ENCODE measurements at regions not wholly inside any gene's neighbourhood (a gene's known extent, or its start where the extent isn't known, plus 50 kb on each side); places are given as distances from the start of the nearest gene placed in this dataset.

- Histone ChIP-seq H3K4me3 (no peak overlapping the region), H3K27ac (no peak overlapping the region), H3K4me2 (no peak overlapping the region), H3K9ac (no peak overlapping the region), H3K27me3 (no peaks in the 10 kb centered on the region), H3K9me3 (no peaks in the 10 kb centered on the region), H3K4me1 (peaks cover 6% of the 10 kb centered on the region; the same call in 1 of the 2 replicates), H4K20me1 (no peaks in the 10 kb centered on the region), H3K36me3 (no peaks in the 10 kb centered on the region)
- no peak for TF ChIP-seq Cebpa-rat (IDR thresholded peaks at IDR 0.05)
Measured at GRCh38 chr5:68352166-68352565, 136.6 kb downstream of the PIK3R1 start.

- TF ChIP-seq Cebpa-rat (IDR thresholded peaks at IDR 0.05): no peak
- H3K9ac ChIP-seq: no peak overlapping the region
- H3K4me3 ChIP-seq: no peak overlapping the region
- H3K27me3 ChIP-seq: no peaks in the 10 kb centered on the region
- H3K9me3 ChIP-seq: no peaks in the 10 kb centered on the region
- H4K20me1 ChIP-seq: no peaks in the 10 kb centered on the region
- H3K27ac ChIP-seq: no peak overlapping the region
- peaks cover 6% of the 10 kb centered on the region; the same call in 1 of the 2 replicates for H3K4me1 ChIP-seq
- H3K4me2 ChIP-seq: no peak overlapping the region
- no peaks in the 10 kb centered on the region for H3K36me3 ChIP-seq
Measured at GRCh38 chr5:68353605-68354004, 138.0 kb downstream of the PIK3R1 start.

- no peak for TF ChIP-seq Cebpa-rat (IDR thresholded peaks at IDR 0.05)
- no peaks in the 10 kb centered on the region for H3K27me3 ChIP-seq
- H4K20me1 ChIP-seq: no peaks in the 10 kb centered on the region
- H3K27ac ChIP-seq: no peak overlapping the region
- H3K4me2 ChIP-seq: no peak overlapping the region
- peaks cover 6% of the 10 kb centered on the region; the same call in 1 of the 2 replicates for H3K4me1 ChIP-seq
- H3K9ac ChIP-seq: no peak overlapping the region
- no peak overlapping the region for H3K4me3 ChIP-seq
- H3K36me3 ChIP-seq: no peaks in the 10 kb centered on the region
- H3K9me3 ChIP-seq: no peaks in the 10 kb centered on the region
Measured at GRCh38 chr5:68354315-68354714, 138.8 kb downstream of the PIK3R1 start.

- H3K36me3 ChIP-seq: no peaks in the 10 kb centered on the region
- H3K4me1 ChIP-seq: peaks cover 15% of the 10 kb centered on the region
- no peak overlapping the region for H3K9ac ChIP-seq
- TF ChIP-seq Cebpa-rat (IDR thresholded peaks at IDR 0.05): no peak
- no peak overlapping the region for H3K4me2 ChIP-seq
- no peaks in the 10 kb centered on the region for H3K9me3 ChIP-seq
- no peaks in the 10 kb centered on the region for H4K20me1 ChIP-seq
- no peaks in the 10 kb centered on the region for H3K27me3 ChIP-seq
- H3K27ac ChIP-seq: no peak overlapping the region
- no peak overlapping the region for H3K4me3 ChIP-seq
Measured at GRCh38 chr5:68356216-68356615, 140.7 kb downstream of the PIK3R1 start.

GRCh38 chr5:68356623-68357022 lies 141.1 kb downstream of the PIK3R1 start:
- no peaks in the 10 kb centered on the region for H3K9me3 ChIP-seq
- TF ChIP-seq Cebpa-rat (IDR thresholded peaks at IDR 0.05): no peak
- H3K27ac ChIP-seq: no peak overlapping the region
- H3K4me1 ChIP-seq: peaks cover 15% of the 10 kb centered on the region
- no peaks in the 10 kb centered on the region for H4K20me1 ChIP-seq
- no peak overlapping the region for H3K4me2 ChIP-seq
- H3K9ac ChIP-seq: no peak overlapping the region
- no peaks in the 10 kb centered on the region for H3K36me3 ChIP-seq
- H3K4me3 ChIP-seq: no peak overlapping the region
- no peaks in the 10 kb centered on the region for H3K27me3 ChIP-seq

- no peak overlapping the region for H3K27ac ChIP-seq
- peaks cover 9% of the 10 kb centered on the region for H3K4me1 ChIP-seq
- H3K4me2 ChIP-seq: peak overlapping the region; percentile 31
- TF ChIP-seq Cebpa-rat (IDR thresholded peaks at IDR 0.05): no peak
- H3K9ac ChIP-seq: no peak overlapping the region
- H4K20me1 ChIP-seq: no peaks in the 10 kb centered on the region
- H3K27me3 ChIP-seq: no peaks in the 10 kb centered on the region
- H3K4me3 ChIP-seq: no peak overlapping the region
- H3K9me3 ChIP-seq: 0 out of 2 replicates have a peak, but pooled peaks cover 4% of the 10 kb centered on the region
- no peaks in the 10 kb centered on the region for H3K36me3 ChIP-seq
Measured at GRCh38 chr5:68359699-68360098, 144.1 kb downstream of the PIK3R1 start.

GRCh38 chr5:68362331-68362730 lies 146.8 kb downstream of the PIK3R1 start:
- H3K9ac ChIP-seq: no peak overlapping the region
- no peaks in the 10 kb centered on the region for H4K20me1 ChIP-seq
- no peak overlapping the region for H3K4me3 ChIP-seq
- H3K27me3 ChIP-seq: no peaks in the 10 kb centered on the region
- H3K27ac ChIP-seq: no peak overlapping the region
- peaks cover 9% of the 10 kb centered on the region for H3K4me1 ChIP-seq
- no peak overlapping the region for H3K4me2 ChIP-seq
- H3K36me3 ChIP-seq: no peaks in the 10 kb centered on the region
- TF ChIP-seq Cebpa-rat (IDR thresholded peaks at IDR 0.05): no peak
- H3K9me3 ChIP-seq: 0 out of 2 replicates have a peak, but pooled peaks cover 4% of the 10 kb centered on the region

- no peaks in the 10 kb centered on the region for H4K20me1 ChIP-seq
- no peaks in the 10 kb centered on the region for H3K27me3 ChIP-seq
- no peaks in the 10 kb centered on the region for H3K36me3 ChIP-seq
- H3K9me3 ChIP-seq: peaks cover 13% of the 10 kb centered on the region; the same call in 1 of the 2 replicates
- H3K27ac ChIP-seq: no peak overlapping the region
- H3K4me3 ChIP-seq: no peak overlapping the region
- no peak for TF ChIP-seq Cebpa-rat (IDR thresholded peaks at IDR 0.05)
- H3K4me2 ChIP-seq: no peak overlapping the region
- H3K9ac ChIP-seq: no peak overlapping the region
- H3K4me1 ChIP-seq: peaks cover 21% of the 10 kb centered on the region
Measured at GRCh38 chr5:68365889-68366288, 150.3 kb downstream of the PIK3R1 start.

GRCh38 chr5:68367287-68367686 lies 151.7 kb downstream of the PIK3R1 start:
- no peak for TF ChIP-seq Cebpa-rat (IDR thresholded peaks at IDR 0.05)
- Histone ChIP-seq H3K4me3 (no peak overlapping the region), H4K20me1 (no peaks in the 10 kb centered on the region), H3K36me3 (no peaks in the 10 kb centered on the region), H3K9ac (no peak overlapping the region), H3K27ac (no peak overlapping the region), H3K4me1 (peaks cover 21% of the 10 kb centered on the region), H3K27me3 (no peaks in the 10 kb centered on the region), H3K9me3 (peaks cover 16% of the 10 kb centered on the region; the same call in 1 of the 2 replicates), H3K4me2 (no peak overlapping the region)

GRCh38 chr5:68367717-68368116 lies 152.2 kb downstream of the PIK3R1 start:
- no peak overlapping the region for H3K4me2 ChIP-seq
- no peak overlapping the region for H3K4me3 ChIP-seq

More at GRCh38 chr5:68367717-68368116, 152.2 kb downstream of the PIK3R1 start:
- no peaks in the 10 kb centered on the region for H4K20me1 ChIP-seq
- no peaks in the 10 kb centered on the region for H3K36me3 ChIP-seq
- H3K9me3 ChIP-seq: peaks cover 16% of the 10 kb centered on the region; the same call in 1 of the 2 replicates
- no peak overlapping the region for H3K9ac ChIP-seq
- H3K27ac ChIP-seq: no peak overlapping the region
- H3K4me1 ChIP-seq: peaks cover 21% of the 10 kb centered on the region
- no peak for TF ChIP-seq Cebpa-rat (IDR thresholded peaks at IDR 0.05)
- H3K27me3 ChIP-seq: no peaks in the 10 kb centered on the region
